KOPT-K1 (cell line): ENCODE measurements at regions not wholly inside any gene's neighbourhood (a gene's known extent, or its start where the extent isn't known, plus 50 kb on each side); places are given as distances from the start of the nearest gene placed in this dataset.
"Not testable (repeated sequence)": the region's sequence is repeated elsewhere in the genome, so short reads cannot be mapped to it uniquely, and the experiment has no call there.

ENCODE experiments used
- H3K27ac ChIP-seq: fragments of 200-600 bp; sonication (generic); 2 replicates; pipeline ENCODE4 v1.5.1; 2016; ENCODE audit warnings: antibody characterized with exemption, mild to moderate bottlenecking, low read depth, low read length; ENCODE audit not compliant: poor library complexity, severe bottlenecking
- H3K36me3 ChIP-seq: fragments of 200-600 bp; sonication (generic); 2 replicates; pipeline ENCODE4 v1.5.1; 2017; ENCODE audit warnings: antibody characterized with exemption, mild to moderate bottlenecking, low read length, moderate library complexity; ENCODE audit not compliant: insufficient read depth
- H3K9me3 ChIP-seq: fragments of 200-600 bp; sonication (generic); 2 replicates; pipeline ENCODE4 v1.5.1; 2017; ENCODE audit warnings: antibody characterized with exemption, low read length, mild to moderate bottlenecking; ENCODE audit not compliant: insufficient read depth, poor library complexity, severe bottlenecking

GRCh38 chr16:87201052-87201451 lies 116.1 kb downstream of the C16orf95 start:
- Histone ChIP-seq H3K36me3 (no peaks in the 10 kb centered on the region), H3K27ac (no peak overlapping the region), H3K9me3 (no peaks in the 10 kb centered on the region)

- Histone ChIP-seq H3K27ac (no peak overlapping the region), H3K36me3 (no peaks in the 10 kb centered on the region), H3K9me3 (no peaks in the 10 kb centered on the region)
Measured at GRCh38 chr16:87201790-87202189, 115.4 kb downstream of the C16orf95 start.

GRCh38 chr16:87202346-87202745 lies 114.8 kb downstream of the C16orf95 start:
- H3K27ac ChIP-seq: no peak overlapping the region
- H3K9me3 ChIP-seq: no peaks in the 10 kb centered on the region
- no peaks in the 10 kb centered on the region for H3K36me3 ChIP-seq

- H3K27ac ChIP-seq: no peak overlapping the region
- H3K9me3 ChIP-seq: no peaks in the 10 kb centered on the region
- H3K36me3 ChIP-seq: no peaks in the 10 kb centered on the region
Measured at GRCh38 chr16:87203060-87203656, 114.0 kb downstream of the C16orf95 start.

GRCh38 chr16:87206646-87207451 lies 110.3 kb downstream of the C16orf95 start:
- no peaks in the 10 kb centered on the region for H3K9me3 ChIP-seq
- no peak overlapping the region for H3K27ac ChIP-seq
- no peaks in the 10 kb centered on the region for H3K36me3 ChIP-seq

- Histone ChIP-seq H3K9me3 (no peaks in the 10 kb centered on the region), H3K27ac (no peak overlapping the region), H3K36me3 (no peaks in the 10 kb centered on the region)
Measured at GRCh38 chr16:87207509-87207908, 109.7 kb downstream of the C16orf95 start.

- Histone ChIP-seq H3K36me3 (no peaks in the 10 kb centered on the region), H3K9me3 (no peaks in the 10 kb centered on the region), H3K27ac (no peak overlapping the region)
Measured at GRCh38 chr16:87207965-87208364, 109.2 kb downstream of the C16orf95 start.

- not testable (repeated sequence) for H3K27ac ChIP-seq, H3K36me3 ChIP-seq, H3K9me3 ChIP-seq
Measured at GRCh38 chr16:87208968-87209367, 108.2 kb downstream of the C16orf95 start.

GRCh38 chr16:87209808-87210512 lies 107.2 kb downstream of the C16orf95 start:
- H3K27ac ChIP-seq: no peak overlapping the region
- H3K9me3 ChIP-seq: no peaks in the 10 kb centered on the region
- no peaks in the 10 kb centered on the region for H3K36me3 ChIP-seq

GRCh38 chr16:87210894-87211293 lies 106.3 kb downstream of the C16orf95 start:
- Histone ChIP-seq H3K36me3 (no peaks in the 10 kb centered on the region), H3K9me3 (no peaks in the 10 kb centered on the region), H3K27ac (no peak overlapping the region)

GRCh38 chr16:87212026-87212425 lies 105.2 kb downstream of the C16orf95 start:
- Histone ChIP-seq H3K36me3 (no peaks in the 10 kb centered on the region), H3K27ac (no peak overlapping the region), H3K9me3 (no peaks in the 10 kb centered on the region)

GRCh38 chr16:87213536-87213935 lies 103.7 kb downstream of the C16orf95 start:
- Histone ChIP-seq H3K9me3 (no peaks in the 10 kb centered on the region), H3K27ac (no peak overlapping the region), H3K36me3 (no peaks in the 10 kb centered on the region)

- H3K9me3 ChIP-seq: no peaks in the 10 kb centered on the region
- no peak overlapping the region for H3K27ac ChIP-seq
Measured at GRCh38 chr16:87216148-87216840, 100.9 kb downstream of the C16orf95 start.

GRCh38 chr16:87216841-87217275 lies 100.3 kb downstream of the C16orf95 start:
- no peak overlapping the region for H3K27ac ChIP-seq
- no peaks in the 10 kb centered on the region for H3K9me3 ChIP-seq
- H3K36me3 ChIP-seq: no peaks in the 10 kb centered on the region

More at GRCh38 chr16:87216148-87216840, 100.9 kb downstream of the C16orf95 start:
- H3K36me3 ChIP-seq: no peaks in the 10 kb centered on the region

GRCh38 chr16:87217802-87218201 lies 99.4 kb downstream of the C16orf95 start:
- H3K36me3 ChIP-seq, H3K9me3 ChIP-seq, H3K27ac ChIP-seq: not testable (repeated sequence)
